ENCODE measurements at regions not wholly inside any gene's neighbourhood (a gene's known extent, or its start where the extent isn't known, plus 50 kb on each side); places are given as distances from the start of the nearest gene placed in this dataset.

DNA sequence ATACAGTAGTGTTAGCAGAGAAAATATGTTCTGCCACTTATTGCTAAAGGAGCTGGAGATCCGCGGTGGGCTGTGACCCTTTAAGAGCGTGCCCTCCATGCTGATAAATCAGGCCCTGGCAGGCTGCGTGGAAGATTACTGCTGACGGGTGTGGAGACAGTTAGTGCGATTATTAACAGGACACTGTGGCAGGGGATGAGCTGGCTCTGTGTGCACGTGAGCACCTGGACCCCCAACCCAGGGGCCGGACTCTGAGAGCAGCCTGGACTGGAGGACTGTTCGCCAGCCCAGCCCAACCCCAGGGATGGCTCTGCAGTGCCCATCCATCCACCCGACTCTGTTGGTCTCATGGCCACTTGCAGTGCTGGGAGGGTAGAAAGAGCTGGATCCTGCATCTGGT lies 162.0 kb downstream of the MELK start:
- TF ChIP-seq EZH2 (conservative IDR thresholded peaks at IDR 0.05; ENCODE audit: low read depth, low read length) (no peak), ZNF335 (CRISPR knock-in tag; IDR thresholded peaks at IDR 0.05) (no peak), RFX3 (CRISPR knock-in tag; IDR thresholded peaks at IDR 0.05) (no peak)
